HG02938 (cell line): ENCODE measurements at regions not wholly inside any gene's neighbourhood (a gene's known extent, or its start where the extent isn't known, plus 50 kb on each side); places are given as distances from the start of the nearest gene placed in this dataset.

Source experiments
- ATAC-seq: cut with Tn5 transposase; IDR thresholded peaks from one replicate; pipeline ENCODE4 v1.9.1; 2021; ENCODE audit warnings: mild to moderate bottlenecking, moderate library complexity; ENCODE audit not compliant: unreplicated experiment

DNA sequence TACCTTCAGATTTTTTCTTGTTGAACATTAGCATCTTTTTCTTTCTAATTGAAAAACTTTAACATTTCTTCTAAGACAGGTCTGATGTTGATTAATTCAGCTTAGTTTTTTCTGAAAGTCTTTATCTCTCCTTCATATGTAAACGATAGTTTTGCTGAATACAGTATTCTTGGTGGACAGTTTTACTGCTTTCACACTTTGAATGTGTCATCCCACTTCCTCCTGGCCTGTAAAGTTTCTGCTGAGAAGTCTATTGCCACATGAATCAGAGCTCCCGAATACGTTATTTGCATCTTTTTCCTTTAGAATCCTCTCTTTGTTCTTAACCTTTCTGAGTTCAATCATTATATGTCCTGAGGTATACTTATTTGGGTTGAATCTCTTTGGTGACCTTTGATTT, 344.2 kb downstream of the OLFM3 start:
- no peak for ATAC-seq

DNA sequence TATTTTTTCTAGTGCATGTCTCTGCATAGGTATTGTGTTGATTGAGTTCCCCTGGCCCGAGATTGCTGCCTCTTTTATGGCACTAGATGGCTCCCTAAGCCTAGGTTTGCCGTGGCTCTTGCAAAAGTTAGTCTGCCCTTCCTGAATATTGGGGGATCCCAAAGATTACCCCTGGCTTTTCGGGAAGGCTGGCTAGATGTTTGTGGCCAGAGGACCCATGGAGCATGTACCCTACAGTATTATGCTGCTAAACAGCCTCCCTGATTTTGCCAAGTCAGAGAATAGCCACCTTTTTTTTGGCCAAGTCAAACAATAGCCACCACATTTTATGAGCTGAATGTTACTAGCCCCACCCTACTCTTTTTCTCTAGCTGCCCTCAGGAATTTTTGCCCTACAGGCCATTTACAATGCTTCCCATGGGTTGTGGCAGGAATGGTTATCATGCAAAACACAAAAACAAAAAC, 343.2 kb downstream of the OLFM3 start:
- no peak for ATAC-seq

DNA sequence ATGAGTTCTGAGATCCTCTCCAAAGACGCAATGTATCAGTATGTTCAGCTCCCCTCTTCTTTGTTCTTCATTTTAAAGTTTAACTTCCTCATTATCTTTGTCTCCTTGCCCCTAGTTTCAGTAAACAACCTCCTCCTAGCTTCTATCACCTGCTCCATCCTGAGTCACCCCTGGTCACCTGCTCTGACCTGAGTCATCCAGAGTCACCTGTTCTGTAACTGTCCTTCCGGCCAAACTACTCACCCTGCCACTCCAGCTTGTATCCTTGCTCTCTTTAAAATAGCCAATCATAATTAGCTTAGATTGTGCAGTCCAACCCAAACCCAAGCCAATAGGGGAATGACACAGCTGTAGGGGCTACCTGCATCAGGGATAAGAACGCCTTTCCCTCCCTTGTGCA, 332.0 kb downstream of the OLFM3 start:
- no peak for ATAC-seq

DNA sequence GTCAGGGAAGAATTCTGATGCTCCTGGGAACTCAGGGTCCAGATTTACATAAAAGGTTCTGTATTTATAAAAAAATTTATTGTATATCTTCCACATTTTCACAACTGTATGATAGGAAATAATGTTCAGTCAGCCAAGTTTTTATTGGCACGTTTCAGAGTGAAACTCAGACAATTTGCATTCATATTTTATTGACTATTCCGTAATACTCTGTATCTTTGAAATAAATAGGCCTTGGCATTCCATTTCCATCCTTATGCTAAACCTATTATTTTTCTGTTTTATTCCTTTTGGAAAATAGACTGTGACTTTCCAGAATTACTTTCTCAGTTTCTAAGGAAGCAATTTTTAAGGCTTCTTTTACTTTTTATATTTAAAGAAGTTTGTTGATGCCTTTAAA, 329.0 kb downstream of the OLFM3 start:
- ATAC-seq: no peak

DNA sequence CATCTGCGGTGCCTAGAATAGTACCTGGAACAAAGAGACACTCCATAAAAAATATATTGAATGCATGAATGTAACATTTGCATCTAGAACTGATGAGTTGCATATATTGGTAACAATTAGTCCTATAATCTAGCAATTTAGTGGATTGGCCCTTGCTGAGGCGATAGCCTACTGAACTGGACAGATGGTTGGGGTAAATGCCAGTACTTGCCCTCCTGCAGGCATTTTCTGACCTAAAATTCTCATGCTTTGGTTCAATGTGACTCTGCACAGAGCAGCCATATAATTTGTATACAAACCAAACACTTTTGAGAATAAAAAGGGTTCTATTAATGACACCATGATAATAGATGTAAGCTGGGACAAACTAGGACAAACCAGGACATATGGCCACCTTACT, 313.6 kb downstream of the OLFM3 start:
- ATAC-seq: no peak

DNA sequence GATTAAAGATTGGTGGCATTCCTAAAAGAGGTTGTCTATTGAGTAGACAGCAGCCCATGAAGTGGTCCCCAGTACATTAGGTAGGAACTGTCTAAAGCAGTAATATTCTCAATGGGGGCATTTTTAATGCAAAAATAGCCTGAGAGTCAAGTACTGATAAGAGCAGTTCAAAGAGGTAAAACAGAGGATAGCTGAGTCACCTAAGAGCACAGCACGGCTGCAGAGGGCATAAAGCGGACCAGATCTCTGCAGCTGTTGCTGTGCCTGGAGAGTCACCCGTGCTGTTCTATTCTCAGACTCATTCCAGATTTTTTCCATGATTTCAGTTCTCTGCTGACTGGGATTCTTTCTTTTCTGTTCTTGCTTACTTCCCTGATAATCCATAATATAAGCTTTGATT, 313.2 kb downstream of the OLFM3 start:
- no peak for ATAC-seq

DNA sequence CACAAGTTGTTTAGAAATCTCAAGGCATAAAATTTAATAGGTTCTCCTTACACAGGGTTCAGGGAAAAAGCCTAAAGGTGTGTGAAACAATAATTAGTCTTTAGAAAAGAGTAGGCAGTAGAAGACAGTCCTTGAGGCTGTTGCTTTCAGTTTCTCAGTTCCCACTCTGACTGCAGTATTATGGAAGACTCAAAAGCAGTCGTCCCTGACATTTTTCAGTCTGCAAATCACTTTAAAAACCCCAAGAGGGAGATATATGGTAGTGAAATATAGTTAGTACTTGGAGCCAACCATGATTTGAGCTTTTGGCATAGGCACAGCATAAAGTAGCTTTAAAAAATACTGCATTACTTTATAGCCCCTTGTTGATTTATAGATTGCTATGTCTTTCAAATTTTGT, 299.7 kb downstream of the OLFM3 start:
- no peak for ATAC-seq

DNA sequence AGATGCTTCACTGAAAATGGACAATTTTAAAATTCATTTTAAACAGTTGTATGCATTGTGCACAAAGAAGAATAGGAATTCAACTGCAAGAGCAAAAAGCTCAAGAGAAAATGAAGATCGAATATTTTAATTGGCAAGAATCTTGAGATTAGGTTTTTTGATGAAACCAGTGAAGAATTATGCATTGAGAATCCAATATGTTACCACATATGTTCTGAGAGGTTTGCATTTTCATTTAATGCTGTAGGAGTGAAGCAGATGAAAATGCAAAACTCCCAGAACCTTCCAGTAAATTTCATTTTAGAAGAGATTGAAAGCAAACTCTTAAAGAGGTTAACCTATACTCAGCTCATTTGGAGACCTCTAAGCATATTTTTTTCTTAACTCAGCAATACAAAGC, 298.0 kb downstream of the OLFM3 start:
- ATAC-seq: no peak

DNA sequence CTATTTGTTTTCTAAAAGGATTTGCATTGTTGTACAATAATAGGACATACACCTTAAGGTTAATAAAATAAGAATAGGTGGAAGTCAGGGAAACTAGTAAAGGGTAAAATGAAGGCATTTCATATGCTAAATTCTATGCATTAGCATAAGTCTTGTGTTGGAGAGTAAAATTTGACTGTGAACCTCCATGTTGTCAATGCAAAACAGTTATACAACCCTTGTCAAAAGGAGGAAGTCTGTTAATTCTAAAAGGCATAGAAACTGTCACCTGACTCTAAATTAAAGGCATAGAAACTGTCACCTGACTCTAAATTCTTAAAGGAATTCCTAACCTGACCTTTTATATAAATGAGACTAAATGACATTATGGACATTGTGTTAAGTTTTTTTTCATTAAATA, 291.8 kb downstream of the OLFM3 start:
- no peak for ATAC-seq

DNA sequence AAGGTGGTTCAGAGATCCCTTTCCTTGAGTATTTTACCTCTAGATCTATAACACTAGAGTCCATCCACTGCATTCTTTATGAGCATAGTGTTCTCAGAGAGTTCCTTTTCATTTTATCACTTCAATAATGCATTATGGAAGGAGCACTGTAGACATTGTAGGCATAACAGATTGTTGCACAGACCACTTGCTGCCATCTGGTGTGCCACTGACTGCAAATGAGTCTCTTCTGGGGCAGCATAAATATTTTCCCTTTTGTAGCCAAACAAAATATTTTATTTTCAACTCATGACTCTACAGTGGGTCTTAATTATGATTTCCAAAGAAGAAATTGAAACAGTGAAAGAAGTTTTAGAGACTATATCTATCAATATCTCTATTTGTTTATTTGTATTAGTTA, 290.4 kb downstream of the OLFM3 start:
- ATAC-seq: no peak

DNA sequence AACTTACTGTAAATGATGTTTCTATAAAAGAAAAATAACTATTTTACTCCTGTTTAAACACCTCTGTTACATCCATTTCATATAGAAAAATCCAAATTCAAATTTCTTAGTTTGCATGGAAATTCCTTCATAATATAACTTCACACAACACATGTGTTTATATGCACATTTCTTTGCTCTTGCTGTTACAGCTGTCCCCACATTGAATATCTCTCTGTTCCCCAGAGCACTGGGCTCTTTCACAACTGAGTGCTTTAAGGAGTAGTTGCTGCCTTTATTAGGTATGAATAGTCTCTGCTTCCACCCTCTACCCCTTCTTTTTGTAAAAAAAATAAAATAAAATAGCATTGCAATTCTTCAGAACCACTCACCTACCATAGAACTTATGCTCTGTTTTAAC, 287.0 kb downstream of the OLFM3 start:
- no peak for ATAC-seq

DNA sequence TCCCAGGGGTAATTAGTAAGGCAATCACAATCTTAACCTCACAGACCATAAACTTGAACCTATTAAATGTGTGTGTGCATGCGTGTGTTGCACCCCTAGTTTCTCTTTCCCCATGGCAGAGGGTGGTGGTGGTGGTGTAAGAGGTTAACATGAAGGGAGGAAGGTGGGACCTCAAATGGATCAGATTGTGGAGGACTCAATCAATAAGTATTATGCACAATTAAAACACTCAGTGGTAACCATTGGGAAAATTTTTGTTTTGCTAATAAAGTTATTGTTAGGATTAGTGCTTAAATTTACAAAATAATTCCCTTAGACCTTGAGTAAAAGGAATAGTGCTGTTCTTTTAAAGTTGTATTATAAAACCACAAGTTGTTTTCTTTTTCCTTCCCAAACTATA, 283.0 kb downstream of the OLFM3 start:
- ATAC-seq: no peak

DNA sequence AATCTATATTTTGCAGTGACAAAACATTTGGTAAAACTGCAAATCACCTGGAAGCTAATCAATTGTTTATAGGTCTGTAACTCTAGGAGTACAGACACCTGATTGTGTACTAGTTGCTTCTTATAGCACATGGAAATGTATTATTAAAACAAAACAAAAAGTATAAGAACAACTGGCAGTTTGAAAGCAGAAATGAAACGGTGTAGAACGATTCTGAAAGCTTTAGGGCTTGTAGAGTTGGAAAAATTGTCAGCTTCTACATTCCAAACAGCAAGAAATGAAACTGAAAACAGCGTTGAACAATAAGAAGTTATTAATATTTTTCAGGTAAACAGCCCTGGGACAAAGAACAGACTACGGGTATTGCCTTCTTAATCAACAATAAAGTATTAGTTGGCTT, 273.3 kb downstream of the OLFM3 start:
- ATAC-seq: no peak

DNA sequence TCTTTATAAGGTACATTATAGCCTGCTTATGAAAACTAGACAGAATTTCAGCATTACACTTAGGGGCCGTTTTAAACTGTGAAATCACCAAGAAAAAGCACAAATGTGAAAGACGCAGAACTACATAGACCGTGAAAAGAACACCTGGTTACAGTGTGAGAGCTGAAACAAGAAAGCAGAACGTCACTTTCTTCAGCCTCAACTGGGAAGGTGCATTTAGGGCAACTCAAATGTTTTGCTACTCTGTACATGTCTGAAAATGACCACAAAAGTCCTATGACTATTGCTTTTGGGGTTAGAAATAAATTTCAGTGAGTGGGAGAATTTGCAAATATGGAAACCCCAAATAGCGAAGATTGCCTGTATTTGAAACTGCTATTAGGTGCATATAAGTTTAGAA, 268.7 kb downstream of the OLFM3 start:
- peak; percentile 48 for ATAC-seq

DNA sequence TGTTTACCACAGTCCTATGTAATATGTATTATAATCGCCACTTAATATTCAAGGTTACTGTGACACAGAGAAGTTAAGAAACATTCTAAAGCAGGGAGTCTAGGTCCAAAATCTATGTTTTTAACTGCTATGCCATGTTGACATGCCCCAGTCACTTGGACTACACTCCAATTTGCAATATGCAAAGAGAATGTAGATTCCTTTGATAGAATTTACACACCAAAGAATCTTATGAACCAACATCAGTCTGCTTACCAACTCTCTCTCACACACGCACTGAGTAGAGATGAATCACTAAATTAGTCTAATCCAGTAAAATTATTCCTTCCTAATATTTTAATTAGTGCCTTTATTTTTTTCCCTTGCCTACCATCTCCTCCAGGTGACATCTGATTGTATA, 266.2 kb downstream of the OLFM3 start:
- no peak for ATAC-seq

DNA sequence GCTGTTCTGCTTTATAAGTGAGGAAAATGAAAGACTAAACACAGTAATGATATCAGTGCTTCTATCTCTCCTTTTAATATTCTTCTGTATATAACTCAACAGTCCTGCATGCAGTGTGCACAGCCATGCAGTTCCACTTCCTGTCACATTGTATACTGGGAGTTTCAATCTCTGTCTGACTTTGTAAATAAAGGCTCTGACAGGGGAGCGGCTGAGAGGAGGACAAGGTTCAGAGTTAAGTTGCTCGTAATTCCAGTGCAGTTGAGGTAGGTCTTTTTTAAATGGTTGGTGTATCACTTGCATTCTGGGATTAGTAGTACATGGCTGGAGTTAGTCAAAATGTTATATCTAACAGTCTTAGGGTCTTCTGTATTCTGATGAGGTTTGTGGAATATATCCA, 264.5 kb downstream of the OLFM3 start:
- ATAC-seq: peak; percentile 60

DNA sequence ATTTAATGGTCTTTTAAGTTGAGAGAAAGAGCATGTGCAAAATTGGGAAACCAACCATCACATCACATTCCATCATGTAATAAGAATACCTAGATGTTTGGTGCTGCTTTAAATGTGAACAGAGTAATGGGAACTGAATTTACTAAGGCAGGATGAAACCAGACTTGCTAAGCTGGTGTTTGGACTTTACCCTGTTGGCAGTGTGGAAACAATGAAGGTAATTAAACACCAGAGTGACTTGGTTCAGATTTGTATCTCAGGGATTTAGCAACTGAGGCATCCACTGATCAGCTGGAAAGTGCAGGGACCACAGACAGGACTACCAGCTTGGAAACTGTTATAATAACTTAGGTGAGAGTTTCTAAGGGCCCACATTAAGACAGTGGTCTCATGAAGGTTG, 263.4 kb downstream of the OLFM3 start:
- no peak for ATAC-seq

DNA sequence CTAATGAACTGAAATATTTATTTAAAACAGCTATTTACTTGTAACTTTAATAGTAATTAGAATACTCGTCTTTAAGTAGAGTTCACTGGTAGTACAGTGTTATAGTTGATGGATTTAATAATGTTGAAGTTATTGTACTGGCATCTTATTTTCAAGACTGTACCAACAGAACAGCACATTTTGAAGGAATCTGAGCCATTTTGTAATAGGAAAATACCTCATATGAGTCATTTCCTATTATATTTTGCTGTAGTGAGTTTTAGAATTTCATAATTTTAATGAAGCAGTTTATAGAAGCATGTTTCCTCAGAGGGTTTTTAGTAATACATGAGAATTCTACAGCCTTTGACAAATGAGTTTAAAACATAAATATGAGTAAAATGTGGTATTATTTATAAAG, 258.3 kb downstream of the OLFM3 start:
- no peak for ATAC-seq

DNA sequence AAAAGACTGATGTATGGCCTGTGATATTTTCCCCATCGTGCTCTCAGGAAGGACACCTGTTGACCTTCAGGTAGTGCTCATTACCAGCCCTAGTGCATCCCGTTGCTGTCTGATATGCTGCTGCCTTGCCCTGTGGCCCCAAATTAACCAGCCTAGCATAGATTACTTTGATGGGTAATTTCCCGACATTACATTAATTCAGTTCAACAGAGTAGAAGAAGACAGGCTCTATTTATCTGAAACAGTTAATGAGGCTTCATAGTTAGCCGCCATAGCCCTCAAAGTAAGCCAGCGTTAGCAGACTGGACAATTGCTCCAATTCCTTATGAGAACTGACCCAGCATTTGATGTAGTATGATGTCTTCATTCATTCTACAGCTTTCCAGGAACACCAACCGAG, 257.6 kb downstream of the OLFM3 start:
- ATAC-seq: no peak

DNA sequence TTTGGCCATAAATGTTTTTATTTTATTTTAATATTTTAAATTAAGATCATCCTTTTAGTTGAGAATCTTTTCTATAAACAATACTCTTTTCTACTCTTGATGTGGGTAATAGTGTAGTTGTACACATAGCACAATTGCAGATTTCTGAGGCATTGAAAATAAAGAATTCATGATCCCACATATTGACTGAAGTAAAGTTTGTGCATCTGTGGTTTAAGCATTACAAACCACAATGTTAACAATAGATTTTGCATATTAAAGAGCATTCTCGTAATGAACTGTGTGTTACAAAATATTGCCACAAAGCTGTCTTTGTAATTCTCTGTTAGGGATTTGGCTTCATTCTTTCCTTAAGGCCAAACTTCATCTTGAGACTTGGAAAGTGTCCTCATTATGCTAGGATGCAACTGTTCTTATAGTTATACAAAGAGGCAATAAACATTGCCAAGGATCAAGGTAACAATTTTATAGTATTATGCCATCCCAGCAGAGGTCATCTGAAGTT, 256.8 kb downstream of the OLFM3 start:
- no peak for ATAC-seq

DNA sequence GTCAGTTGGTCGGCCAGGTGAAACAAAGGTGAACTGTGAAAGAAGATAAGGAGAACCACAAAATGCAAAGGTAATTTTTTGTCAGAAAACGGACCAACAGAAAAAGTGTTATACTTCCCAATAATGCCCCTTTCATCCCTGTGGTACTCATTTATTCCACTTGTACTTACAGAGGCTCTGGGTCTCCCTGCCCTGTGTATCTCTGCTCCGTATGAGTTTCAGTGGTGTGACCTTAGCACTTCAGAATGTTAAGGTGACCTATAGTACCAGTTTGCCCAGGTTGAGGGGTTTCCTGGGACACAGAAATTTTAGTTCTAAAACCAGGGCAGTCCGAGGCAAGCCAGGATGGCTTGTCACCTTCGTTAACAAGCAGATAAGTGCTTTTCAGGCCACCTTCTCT, 254.8 kb downstream of the OLFM3 start:
- ATAC-seq: no peak

DNA sequence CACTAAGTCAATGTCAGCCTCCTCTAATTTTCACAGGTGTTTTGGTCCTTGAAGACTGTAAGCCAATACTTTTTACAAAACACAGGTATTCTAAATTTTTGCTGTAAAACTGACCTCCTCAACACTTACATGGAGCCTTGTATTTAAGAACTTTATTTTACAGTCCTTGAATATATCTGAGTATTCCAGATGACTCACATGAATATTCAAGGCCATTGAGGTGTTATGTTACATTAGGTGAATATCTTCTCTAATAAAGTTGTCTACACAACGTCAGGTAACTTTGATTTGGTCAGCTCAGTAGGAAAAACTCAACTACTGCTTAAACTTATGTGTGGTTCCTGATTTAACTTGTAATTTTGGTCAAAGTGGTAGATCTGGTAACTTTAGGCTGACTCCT, 254.2 kb downstream of the OLFM3 start:
- no peak for ATAC-seq

DNA sequence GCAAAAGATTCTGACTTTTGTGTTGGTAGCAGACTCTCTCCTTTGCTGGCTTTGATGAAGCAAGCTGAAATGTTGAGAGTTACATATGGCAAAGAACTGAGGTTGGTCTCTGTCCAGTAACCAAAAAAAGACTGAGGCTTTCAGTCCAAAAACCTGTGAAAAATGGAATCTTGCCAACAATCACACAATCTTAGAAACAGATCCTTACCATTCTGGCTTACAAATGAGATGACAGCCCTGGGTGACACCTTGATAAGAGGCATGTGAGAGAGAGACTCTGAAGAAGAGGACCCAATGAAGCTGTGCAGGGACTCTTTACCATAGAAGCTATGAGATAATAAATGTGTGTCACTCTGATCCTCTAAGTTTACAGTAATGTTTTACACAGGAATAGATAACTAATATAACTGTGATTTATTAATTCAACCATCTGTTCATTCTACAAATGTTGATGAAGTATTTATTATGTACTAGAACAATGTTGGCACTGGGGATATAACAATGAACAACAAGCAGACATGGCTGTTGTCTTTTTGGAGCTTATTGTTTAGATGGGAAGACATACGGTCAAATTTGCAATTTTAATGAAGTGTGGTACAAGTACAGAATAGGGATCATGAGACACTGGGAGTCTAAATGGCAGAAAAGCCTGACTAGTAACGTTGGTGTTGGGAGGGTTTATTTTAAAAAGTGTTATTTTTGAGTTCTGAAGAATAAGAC, 251.0 kb downstream of the OLFM3 start:
- ATAC-seq: no peak
